Left ventricle myocardium inferior (tissue), 1 donor: ENCODE measurements at regions not wholly inside any gene's neighbourhood (a gene's known extent, or its start where the extent isn't known, plus 50 kb on each side); places are given as distances from the start of the nearest gene placed in this dataset.

Source experiments
- DNase-seq: peaks from one replicate; pipeline ENCODE4 v3.0.0-alpha.2; 2020
- H3K27ac ChIP-seq: fragments of 200-600 bp; replicated peaks from 2 replicates; pipeline ENCODE4 v1.8.0; 2021
- H3K27me3 ChIP-seq: fragments of 200-600 bp; 2 replicates; pipeline ENCODE4 v1.8.0; 2021; ENCODE audit warnings: low read depth
- H3K36me3 ChIP-seq: fragments of 200-600 bp; 2 replicates; pipeline ENCODE4 v1.8.0; 2021
- H3K4me1 ChIP-seq: fragments of 200-600 bp; 2 replicates; pipeline ENCODE4 v1.8.0; 2021
- H3K4me3 ChIP-seq: fragments of 200-600 bp; 2 replicates; pipeline ENCODE4 v1.8.0; 2021; ENCODE audit warnings: mild to moderate bottlenecking, moderate library complexity
- H3K9me3 ChIP-seq: fragments of 200-600 bp; replicated peaks from 2 replicates; pipeline ENCODE4 v1.8.0; 2021
- CTCF ChIP-seq: fragments of 200-600 bp; IDR thresholded peaks from 2 replicates; pipeline ENCODE4 v1.8.0; 2021; ENCODE audit warnings: antibody characterized with exemption, mild to moderate bottlenecking, borderline replicate concordance
- intact Hi-C: fragments of 100-400 bp; cut with micrococcal nuclease; formaldehyde crosslinking; loops from one replicate; pipeline ENCODE4 v1.11.0; 2022
- donor health status: DM: no; HTN: yes; CAD: no; lungs with severe emphysema.

- no peaks in the 10 kb centered on the region for H3K36me3 ChIP-seq
- TF ChIP-seq CTCF: no peak
- intact Hi-C loops: no loop called here
- DNase-seq: no peak
- H3K27me3 ChIP-seq: peaks cover 42% of the 10 kb centered on the region
- no peak overlapping the region for H3K27ac ChIP-seq
- no peaks in the 10 kb centered on the region for H3K4me1 ChIP-seq
- H3K4me3 ChIP-seq: no peak overlapping the region
- H3K9me3 ChIP-seq: peaks cover 14% of the 10 kb centered on the region
Measured at GRCh38 chr2:240225131-240225530, 84.7 kb upstream of the OTOS start.

- DNase-seq: no peak
Measured at GRCh38 chr2:240225660-240226475, 85.4 kb upstream of the OTOS start.

GRCh38 chr2:240226672-240227537 is 86.4 kb upstream of the OTOS start:
- TF ChIP-seq CTCF: no peak
- no peaks in the 10 kb centered on the region for H3K4me1 ChIP-seq
- H3K27me3 ChIP-seq: peaks cover 31% of the 10 kb centered on the region
- DNase-seq: no peak
- no peaks in the 10 kb centered on the region for H3K36me3 ChIP-seq
- peaks cover 15% of the 10 kb centered on the region for H3K9me3 ChIP-seq
- no peak overlapping the region for H3K4me3 ChIP-seq
- H3K27ac ChIP-seq: no peak overlapping the region
- intact Hi-C loops: no loop called here

More at GRCh38 chr2:240225660-240226475, 85.4 kb upstream of the OTOS start:
- Histone ChIP-seq H3K4me3 (no peak overlapping the region), H3K9me3 (peaks cover 15% of the 10 kb centered on the region), H3K27ac (no peak overlapping the region), H3K36me3 (no peaks in the 10 kb centered on the region), H3K4me1 (no peaks in the 10 kb centered on the region), H3K27me3 (peaks cover 35% of the 10 kb centered on the region)
- intact Hi-C loops: no loop called here
- TF ChIP-seq CTCF: no peak

DNA sequence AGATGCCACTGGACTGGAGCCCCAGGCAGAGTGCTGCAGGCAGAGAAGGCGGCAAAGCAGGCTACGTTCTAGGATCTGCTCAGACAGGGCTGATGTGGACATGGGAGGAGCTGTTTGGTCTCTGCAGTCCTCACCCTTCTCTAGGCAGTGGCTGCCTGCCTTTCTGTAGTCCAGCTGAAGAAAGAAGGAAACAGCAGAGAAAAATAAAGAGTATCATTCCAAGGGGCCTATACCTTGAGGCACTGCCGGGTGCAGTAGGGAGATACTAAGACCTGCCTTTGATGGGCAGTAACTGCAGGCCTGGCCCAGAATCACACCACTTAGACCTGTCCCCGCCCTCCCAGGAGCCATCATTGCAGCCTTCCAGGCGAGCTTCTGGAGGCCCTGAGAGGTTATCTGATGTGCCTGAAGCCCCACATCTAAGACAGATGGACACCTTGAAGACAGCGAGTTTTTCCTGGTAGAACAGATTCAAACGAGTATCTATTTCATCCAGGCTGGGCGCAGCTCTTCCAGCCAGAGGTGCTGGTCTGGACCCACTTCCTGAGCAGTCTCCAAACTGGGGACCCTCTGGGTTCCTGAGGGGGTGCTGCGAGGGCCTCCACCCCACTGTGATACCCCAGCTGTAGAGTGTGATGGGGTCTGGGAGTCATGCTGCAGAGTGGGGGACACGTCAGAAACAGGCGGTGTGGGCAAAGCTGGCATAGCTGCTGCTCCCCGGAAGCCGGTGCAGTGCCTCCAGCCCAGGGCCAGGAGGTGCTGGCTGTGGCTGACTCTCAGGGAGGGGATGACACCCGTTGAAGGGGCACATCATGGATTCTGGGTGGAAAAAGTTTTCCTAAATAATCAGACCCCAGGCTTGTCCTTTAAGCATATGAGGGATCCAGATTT is 87.3 kb upstream of the OTOS start:
- H3K27me3 ChIP-seq: peaks cover 25% of the 10 kb centered on the region
- H3K27ac ChIP-seq: no peak overlapping the region
- peaks cover 3% of the 10 kb centered on the region for H3K4me1 ChIP-seq
- no peaks in the 10 kb centered on the region for H3K36me3 ChIP-seq
- DNase-seq: no peak
- no peak for TF ChIP-seq CTCF
- no peak overlapping the region for H3K4me3 ChIP-seq
- peaks cover 15% of the 10 kb centered on the region for H3K9me3 ChIP-seq
- intact Hi-C loops: no loop called here

DNA sequence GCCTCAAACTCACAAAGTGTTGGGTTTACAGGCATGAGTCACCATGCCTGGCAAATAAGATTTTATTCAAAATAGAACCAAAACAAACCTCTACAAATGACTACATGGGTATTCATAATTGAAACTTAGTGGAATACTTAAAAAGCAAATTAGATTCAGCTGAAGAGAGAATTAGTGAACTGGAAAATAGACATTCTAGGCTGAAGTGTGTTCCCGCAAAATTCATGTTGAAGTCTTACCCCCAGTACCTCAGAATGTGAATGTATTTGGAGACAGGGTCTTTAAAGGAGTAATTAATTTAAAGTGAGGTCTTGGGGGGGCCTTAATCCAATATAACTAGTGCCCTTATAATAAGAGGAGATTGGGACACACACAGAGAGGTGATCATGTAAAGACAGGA is 88.5 kb upstream of the OTOS start:
- Histone ChIP-seq H3K27ac (no peak overlapping the region), H3K9me3 (peaks cover 15% of the 10 kb centered on the region), H3K4me1 (peaks cover 10% of the 10 kb centered on the region), H3K36me3 (no peaks in the 10 kb centered on the region), H3K4me3 (no peak overlapping the region), H3K27me3 (peaks cover 19% of the 10 kb centered on the region)
- DNase-seq: no peak
- TF ChIP-seq CTCF: no peak
- intact Hi-C loops: no loop called here
